ENCODE measurements at regions not wholly inside any gene's neighbourhood (a gene's known extent, or its start where the extent isn't known, plus 50 kb on each side); places are given as distances from the start of the nearest gene placed in this dataset.
"Not testable (repeated sequence)": the region's sequence is repeated elsewhere in the genome, so short reads cannot be mapped to it uniquely, and the experiment has no call there.

DNA sequence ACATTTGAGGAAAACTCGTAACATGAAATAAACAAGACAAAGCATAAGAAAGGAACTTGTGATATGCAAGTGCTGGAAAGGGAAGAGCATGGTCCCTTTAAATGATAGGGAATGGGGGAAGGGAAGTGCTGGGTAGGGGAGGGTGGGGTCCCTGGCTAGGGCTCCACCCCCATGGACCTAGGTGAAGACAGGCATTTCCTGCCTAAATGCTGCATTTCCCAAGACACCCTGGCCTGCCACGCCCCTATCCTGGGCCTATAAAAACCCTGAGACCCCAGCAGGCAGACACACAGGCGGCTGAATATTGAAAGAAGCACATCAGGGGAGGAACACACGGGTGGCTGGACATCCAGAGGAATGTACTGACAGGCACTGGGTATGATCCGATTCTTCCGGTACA is 499.9 kb downstream of the ZEB2 start:
- DNase-seq (ENCODE audit: low read depth), result no peak

GRCh38 chr2:144015655-144016245 is 504.2 kb downstream of the ZEB2 start:
- DNase-seq (ENCODE audit: low read depth), result no peak

- DNase-seq (ENCODE audit: low read depth), result no peak
Measured at GRCh38 chr2:144015036-144015435, 504.9 kb downstream of the ZEB2 start.

DNA sequence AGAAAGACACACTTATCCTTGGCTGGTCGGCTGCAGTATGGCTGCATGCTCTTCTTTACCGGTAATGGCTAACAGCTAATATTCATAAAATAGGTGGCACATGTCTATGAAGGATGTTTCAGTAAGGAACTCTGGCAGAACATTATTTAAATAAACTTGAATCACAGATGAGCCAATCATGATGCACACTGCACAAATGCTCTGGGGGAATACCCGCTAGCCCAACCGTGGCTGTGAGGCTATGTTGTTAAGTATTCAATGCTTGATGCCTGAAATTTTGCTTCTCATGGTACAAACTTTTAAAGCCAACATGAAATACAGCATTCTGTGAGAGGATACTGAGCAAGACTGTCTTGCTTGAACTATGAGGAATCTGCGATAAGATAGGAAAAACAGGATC is 505.8 kb downstream of the ZEB2 start:
- no peak for DNase-seq (ENCODE audit: low read depth)

- no peak for DNase-seq (ENCODE audit: low read depth)
Measured at GRCh38 chr2:144012304-144012703, 507.6 kb downstream of the ZEB2 start.

- no peak for DNase-seq (ENCODE audit: low read depth)
Measured at GRCh38 chr2:144011553-144011952, 508.4 kb downstream of the ZEB2 start.

DNA sequence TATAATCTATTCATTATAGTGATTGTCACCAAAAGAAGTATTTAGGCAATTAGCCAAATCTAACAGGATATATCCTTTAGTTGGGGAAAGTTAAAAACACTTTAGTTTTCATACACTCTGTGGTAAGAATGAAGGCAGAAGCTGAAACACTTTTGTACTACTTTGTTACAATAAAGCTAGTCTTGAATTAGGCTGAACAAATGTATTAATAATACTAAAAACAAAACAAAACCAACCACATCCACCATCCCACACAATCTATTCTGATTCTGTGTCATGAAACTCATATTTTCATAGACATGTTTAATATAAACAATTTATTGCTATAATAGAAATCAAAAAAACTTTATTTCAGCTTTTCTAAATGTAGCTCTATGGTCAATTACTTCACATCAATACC is 508.8 kb downstream of the ZEB2 start:
- DNase-seq (ENCODE audit: low read depth), result no peak

- DNase-seq (ENCODE audit: low read depth), result no peak
Measured at GRCh38 chr2:144010096-144010836, 509.7 kb downstream of the ZEB2 start.

- DNase-seq (ENCODE audit: low read depth), result no peak
Measured at GRCh38 chr2:144006139-144006538, 513.8 kb downstream of the ZEB2 start.

DNA sequence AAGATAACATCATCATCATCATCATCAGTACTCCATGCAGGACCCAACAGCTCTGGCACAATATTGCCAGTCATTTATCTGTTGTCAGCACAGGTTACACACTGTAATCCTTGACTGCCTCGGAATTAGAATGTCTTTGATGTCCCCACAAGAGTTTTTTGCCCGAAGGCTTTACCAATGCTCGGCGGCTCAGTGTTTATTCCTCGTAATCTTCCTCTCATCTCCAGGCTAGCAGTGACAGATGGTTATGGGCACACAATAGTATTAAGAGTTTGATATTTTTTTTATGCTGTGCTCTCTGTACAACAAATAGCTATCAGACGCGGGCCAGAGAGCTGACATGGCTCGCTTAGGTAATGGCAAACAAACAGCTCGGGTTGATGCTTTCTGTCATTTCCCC is 515.2 kb downstream of the ZEB2 start:
- no peak for DNase-seq (ENCODE audit: low read depth)

GRCh38 chr2:144003460-144004075 is 516.4 kb downstream of the ZEB2 start:
- no peak for DNase-seq (ENCODE audit: low read depth)

- no peak for DNase-seq (ENCODE audit: low read depth)
Measured at GRCh38 chr2:143996974-143997373, 522.9 kb downstream of the ZEB2 start.

DNA sequence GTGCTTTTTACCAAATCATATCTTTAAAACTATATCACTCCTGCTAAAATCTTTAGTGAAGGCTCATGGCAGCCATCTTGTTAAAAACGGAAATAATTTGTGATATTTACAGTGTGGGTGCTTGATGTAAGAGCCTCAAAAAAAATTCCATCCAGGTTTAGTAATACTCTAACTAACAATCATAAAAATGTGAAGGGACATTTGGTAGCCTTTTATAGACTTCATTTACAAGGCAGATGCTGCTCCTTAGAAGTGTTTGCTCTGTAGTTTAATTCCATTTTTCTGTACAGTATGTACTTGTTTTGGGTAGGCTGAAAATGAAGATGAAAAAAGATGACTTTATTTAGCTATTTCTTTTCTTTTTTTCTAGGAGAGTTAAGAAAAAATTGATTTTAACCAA is 525.0 kb downstream of the ZEB2 start:
- no peak for DNase-seq (ENCODE audit: low read depth)

- not testable (repeated sequence) for DNase-seq (ENCODE audit: low read depth)
Measured at GRCh38 chr2:143991596-143991995, 528.3 kb downstream of the ZEB2 start.

- no peak for DNase-seq (ENCODE audit: low read depth)
Measured at GRCh38 chr2:143988082-143988481, 531.8 kb downstream of the ZEB2 start.

GRCh38 chr2:143981428-143981827 is 538.5 kb downstream of the ZEB2 start:
- DNase-seq (ENCODE audit: low read depth), result no peak

- no peak for DNase-seq (ENCODE audit: low read depth)
Measured at GRCh38 chr2:143977356-143977755, 542.6 kb downstream of the ZEB2 start.

- no peak for DNase-seq (ENCODE audit: low read depth)
Measured at GRCh38 chr2:143975216-143975615, 544.7 kb downstream of the ZEB2 start.

DNA sequence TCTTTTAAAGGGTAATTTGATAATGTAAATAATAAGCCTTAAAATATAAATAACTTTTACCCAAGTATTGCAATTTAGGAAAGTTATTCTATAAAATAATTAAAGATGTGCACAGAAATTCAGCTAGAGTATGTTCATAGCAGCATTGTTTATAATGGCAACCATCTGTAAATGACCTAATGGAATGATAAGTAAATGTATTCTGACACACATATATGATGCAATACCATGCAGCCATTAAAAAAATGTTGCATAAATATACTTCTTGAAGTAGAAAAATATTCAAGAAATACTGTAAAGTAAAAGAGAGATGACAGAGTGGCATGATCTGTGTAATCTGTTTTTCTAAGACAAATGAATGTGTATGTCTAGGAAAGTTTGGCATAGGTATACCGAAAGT is 545.7 kb downstream of the ZEB2 start:
- no peak for DNase-seq (ENCODE audit: low read depth)

DNA sequence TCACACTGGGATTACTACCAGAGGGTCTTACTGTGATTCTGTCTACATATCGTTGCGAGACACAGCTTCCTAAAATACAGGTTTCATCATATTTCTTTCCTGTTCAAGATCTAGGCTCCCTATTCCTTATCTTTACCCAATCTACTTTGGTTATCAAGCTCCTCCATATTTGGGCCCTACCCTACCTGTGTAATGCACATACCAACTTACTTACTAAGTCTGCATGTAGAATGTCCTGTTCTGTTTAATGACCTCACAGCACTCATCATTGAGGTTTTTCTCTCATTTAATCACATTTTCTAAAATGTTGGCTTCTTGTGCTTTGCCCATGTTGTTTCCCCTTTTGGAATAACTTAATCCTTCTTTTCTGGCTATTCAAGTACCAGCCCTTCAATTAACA is 551.1 kb downstream of the ZEB2 start:
- DNase-seq (ENCODE audit: low read depth), result no peak

DNA sequence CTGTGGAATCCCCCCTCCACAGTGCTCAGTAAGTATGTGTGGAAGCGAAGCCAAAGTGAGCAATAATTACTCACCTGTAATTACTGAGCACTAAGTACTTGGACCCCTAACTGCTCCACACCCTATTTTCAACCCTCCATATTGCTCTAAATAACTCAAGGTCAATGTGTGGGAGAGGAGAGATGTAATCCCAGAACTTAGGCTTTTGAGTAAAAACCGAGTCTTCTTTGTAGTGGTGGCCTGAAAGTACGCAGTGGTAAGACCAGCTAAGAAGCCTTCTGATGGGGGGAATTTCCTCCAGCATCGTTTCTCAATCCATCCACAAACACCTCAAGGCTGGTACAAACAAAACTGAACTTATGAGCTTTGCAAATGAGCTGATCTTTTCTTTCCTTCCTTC is 551.6 kb downstream of the ZEB2 start:
- no peak for DNase-seq (ENCODE audit: low read depth)

- DNase-seq (ENCODE audit: low read depth), result no peak
Measured at GRCh38 chr2:143965493-143966164, 554.3 kb downstream of the ZEB2 start.

Data from myocyte (in vitro differentiated cells).